SIG-M5 (cell line): ENCODE measurements at regions not wholly inside any gene's neighbourhood (a gene's known extent, or its start where the extent isn't known, plus 50 kb on each side); places are given as distances from the start of the nearest gene placed in this dataset.
"Not testable (repeated sequence)": the region's sequence is repeated elsewhere in the genome, so short reads cannot be mapped to it uniquely, and the experiment has no call there.

Experiments
- DNase-seq: peaks from one replicate; lab custom pipeline; 2025; lab: John Stamatoyannopoulos, UW

- no peak for DNase-seq
Observed at GRCh38 chr2:7530001-7530400, 612.8 kb downstream of the RNF144A start.

- DNase-seq: no peak
Observed at GRCh38 chr2:7539077-7539476, 621.9 kb downstream of the RNF144A start.

- DNase-seq: no peak
Observed at GRCh38 chr2:7539760-7540159, 622.5 kb downstream of the RNF144A start.

- no peak for DNase-seq
Observed at GRCh38 chr2:7552825-7553570, 635.8 kb downstream of the RNF144A start.

- DNase-seq: no peak
Observed at GRCh38 chr2:7555260-7555659, 638.0 kb downstream of the RNF144A start.

GRCh38 chr2:7557376-7557775, 640.2 kb downstream of the RNF144A start:
- DNase-seq: no peak

GRCh38 chr2:7559791-7560190, 642.6 kb downstream of the RNF144A start:
- no peak for DNase-seq

- DNase-seq: no peak
Observed at GRCh38 chr2:7566382-7566881, 649.2 kb downstream of the RNF144A start.

- DNase-seq: not testable (repeated sequence)
Observed at GRCh38 chr2:7567116-7567515, 649.9 kb downstream of the RNF144A start.

GRCh38 chr2:7567646-7568045, 650.4 kb downstream of the RNF144A start:
- DNase-seq: no peak

- no peak for DNase-seq
Observed at GRCh38 chr2:7570247-7570646, 653.0 kb downstream of the RNF144A start.

GRCh38 chr2:7571701-7572100, 654.5 kb downstream of the RNF144A start:
- DNase-seq: no peak

- DNase-seq: no peak
Observed at GRCh38 chr2:7572450-7572849, 655.2 kb downstream of the RNF144A start.

GRCh38 chr2:7573166-7573825, 656.1 kb downstream of the RNF144A start:
- no peak for DNase-seq

GRCh38 chr2:7574385-7574784, 657.2 kb downstream of the RNF144A start:
- DNase-seq: no peak

- DNase-seq: no peak
Observed at GRCh38 chr2:7577769-7578168, 660.6 kb downstream of the RNF144A start.

- DNase-seq: no peak
Observed at GRCh38 chr2:7584017-7584416, 666.8 kb downstream of the RNF144A start.

GRCh38 chr2:7586898-7587297, 669.7 kb downstream of the RNF144A start:
- DNase-seq: no peak

- DNase-seq: no peak
Observed at GRCh38 chr2:7588295-7588694, 671.1 kb downstream of the RNF144A start.

- DNase-seq: no peak
Observed at GRCh38 chr2:7592618-7593140, 675.5 kb downstream of the RNF144A start.

GRCh38 chr2:7593360-7593759, 676.1 kb downstream of the RNF144A start:
- DNase-seq: no peak

- no peak for DNase-seq
Observed at GRCh38 chr2:7594211-7594610, 677.0 kb downstream of the RNF144A start.

- no peak for DNase-seq
Observed at GRCh38 chr2:7595206-7595605, 678.0 kb downstream of the RNF144A start.
